K562 (cell line): ENCODE measurements at regions not wholly inside any gene's neighbourhood (a gene's known extent, or its start where the extent isn't known, plus 50 kb on each side); places are given as distances from the start of the nearest gene placed in this dataset.

Experiments
- ATAC-seq: fragments of 200-7000 bp; cut with Tn5 transposase; 3 replicates; pipeline ENCODE4 v1.9.1; 2020; ENCODE audit warnings: moderate library complexity
- BruUV-seq: library from RNA; stranded (reverse); fragments of 400-500 nt; replicated peaks from 2 replicates; lab custom pipeline; 2021; lab: Mats Ljungman, UMichigan
- CTCF ChIA-PET: fragments of 300-600 bp; formaldehyde crosslinking; extraction: SDS; loops from one replicate; lab custom pipeline; 2021; ENCODE audit warnings: low intra/inter-chr PET ratio; lab: Yijun Ruan, JAX
- POLR2A ChIA-PET: fragments of 300-600, 350-650 bp; sonication (Branson Sonifier 250); formaldehyde crosslinking; extraction: SDS; loops from one replicate; lab custom pipeline; 2021; ENCODE audit warnings: antibody characterized with exemption, inconsistent platforms; lab: Yijun Ruan, JAX
- DNase-seq, 4 experiments: peaks; one replicate each; pipeline versions ENCODE4 v3.0.0 to v3.0.0-alpha.2; 2011 to 2018; ENCODE audit warnings: low spot score in 3 of 4, mixed read lengths in 3 of 4; ENCODE audit errors: extremely low read depth in 1 of 4
- FAIRE-seq: peaks from 2 replicates; lab custom pipeline; 2011; peaks lifted over from hg19 to GRCh38; lab: Jason Lieb, UNC
- H2AFZ ChIP-seq: 2 replicates; pipeline ENCODE4 v1.6.0; 2011; ENCODE audit warnings: low read depth, low read length, control low read depth, inconsistent platforms
- H3K27ac ChIP-seq: fragments of 200-600 bp; 3 replicates; pipeline ENCODE4 v1.8.0; 2011; ENCODE audit warnings: low read depth, mild to moderate bottlenecking, control low read depth, inconsistent platforms, low read length, moderate library complexity, mixed read lengths; ENCODE audit errors: extremely low read depth
- H3K27me3 ChIP-seq, 2 experiments: fragments of 300-600 bp in 1 of 2; 2 replicates in 1 of 2; 3 replicates in 1 of 2; pipeline versions ENCODE4 v1.6.0 to v1.8.0; 2011; ENCODE audit warnings: inconsistent platforms in 2 of 2, low read length in 2 of 2, mild to moderate bottlenecking in 1 of 2, mixed read lengths in 1 of 2, moderate library complexity in 1 of 2; ENCODE audit not compliant: control insufficient read depth in 2 of 2, insufficient read depth in 2 of 2
- H3K36me3 ChIP-seq: fragments of 300-600 bp; 3 replicates; pipeline ENCODE4 v1.8.0; 2011; ENCODE audit warnings: mild to moderate bottlenecking, low read length, inconsistent platforms; ENCODE audit not compliant: control insufficient read depth, insufficient read depth
- H3K4me1 ChIP-seq, 2 experiments: fragments of 200-600 bp in 1 of 2; replicated peaks in 1 of 2; 2 replicates in 1 of 2; 3 replicates in 1 of 2; pipeline versions ENCODE4 v1.5.1 to v1.8.0; 2011; ENCODE audit warnings: inconsistent platforms in 2 of 2, low read length in 2 of 2, mild to moderate bottlenecking in 1 of 2, mixed read lengths in 1 of 2, moderate library complexity in 1 of 2; ENCODE audit not compliant: control insufficient read depth in 2 of 2, insufficient read depth in 2 of 2
- H3K4me2 ChIP-seq: 2 replicates; pipeline ENCODE4 v1.6.1; 2011; ENCODE audit warnings: low read length, control low read depth, inconsistent platforms, mixed read lengths; ENCODE audit not compliant: insufficient read depth
- H3K4me3 ChIP-seq: fragments of 200-600 bp; sonication (generic), shearing (Covaris generic); 2 replicates; pipeline ENCODE4 v1.5.1; 2016; ENCODE audit warnings: control low read depth, inconsistent platforms
- H3K79me2 ChIP-seq: fragments of 200-600 bp; 3 replicates; pipeline ENCODE4 v1.8.0; 2011; ENCODE audit warnings: low read length, inconsistent platforms; ENCODE audit not compliant: control insufficient read depth, insufficient read depth
- H3K9ac ChIP-seq, 2 experiments: 2 replicates each; pipeline versions ENCODE4 v1.6.0 to v1.6.1; 2011; ENCODE audit warnings: low read depth in 2 of 2, low read length in 2 of 2, control low read depth in 1 of 2, inconsistent platforms in 1 of 2, mild to moderate bottlenecking in 1 of 2, mixed read lengths in 1 of 2; ENCODE audit not compliant: insufficient read depth in 1 of 2
- H3K9me1 ChIP-seq: one replicate; pipeline ENCODE4 v1.6.0; 2011; ENCODE audit warnings: inconsistent platforms, mild to moderate bottlenecking, low read length, moderate library complexity; ENCODE audit not compliant: control insufficient read depth, insufficient read depth
- H3K9me3 ChIP-seq: replicated peaks from 2 replicates; pipeline ENCODE4 v1.5.1; 2011; ENCODE audit warnings: low read depth, low read length, inconsistent platforms; ENCODE audit not compliant: control insufficient read depth, insufficient read depth
- H4K20me1 ChIP-seq: replicated peaks from 2 replicates; pipeline ENCODE4 v1.6.1; 2011; ENCODE audit warnings: low read length, inconsistent platforms, mixed read lengths; ENCODE audit not compliant: control insufficient read depth, insufficient read depth
- MBD2 ChIP-seq: sonication (generic); IDR thresholded peaks from 2 replicates; pipeline ENCODE4 v1.6.1; 2016; ENCODE audit warnings: low read depth, borderline replicate concordance
- RAD21 ChIP-seq, 2 experiments: fragments of 250-450 bp in 1 of 2; fragments of 450-650 bp in 1 of 2; sonication (Bioruptor Pico) in 1 of 2; formaldehyde crosslinking in 1 of 2; IDR thresholded peaks in 1 of 2; conservative IDR thresholded peaks in 1 of 2; 2 replicates each; pipeline versions ENCODE4 v1.4.0 to v1.8.0; 2020 to 2022; ENCODE audit warnings: mild to moderate bottlenecking in 2 of 2, moderate library complexity in 1 of 2
- SNIP1 ChIP-seq: fragments of 450-650 bp; IDR thresholded peaks from 2 replicates; pipeline ENCODE4 v1.7.1; 2017; ENCODE audit warnings: low read depth, mild to moderate bottlenecking
- ZNF3 ChIP-seq: fragments of 250-450 bp; sonication (Bioruptor Pico); IDR thresholded peaks from 2 replicates; pipeline ENCODE4 v1.5.0; 2021; ENCODE audit warnings: mild to moderate bottlenecking, moderate library complexity
- WGBS: fragments of 100-300 bp; shearing (Covaris generic); methylation state at CpG from one replicate; pipeline ENCODE4 v1.1.6; 2016; ENCODE audit warnings: low coverage, mixed read lengths; ENCODE audit not compliant: insufficient coverage; ENCODE audit errors: missing lambda C conversion rate; 5-methylcytosine and 5-hydroxymethylcytosine counted together
- in situ Hi-C: fragments of 300-500 bp; cut with MboI; formaldehyde crosslinking; loops from 4 replicates; pipeline ENCODE4 v1.15.0; 2018; ENCODE audit warnings: inconsistent platforms, mixed read lengths
- intact Hi-C: fragments of 100-400 bp; cut with micrococcal nuclease; formaldehyde crosslinking; loops from 2 replicates; pipeline ENCODE4 v1.14.2; 2022
- TF ChIP-seq, protein P1 (sequence below), 2 experiments: fragments of 450-650 bp in 1 of 2; sonication (generic) in 1 of 2; formaldehyde crosslinking in 1 of 2; IDR thresholded peaks; 2 replicates each; pipeline versions ENCODE4 v1.7.1 to v1.9.0; 2016 to 2022; ENCODE audit warnings: inconsistent platforms in 1 of 2, mild to moderate bottlenecking in 1 of 2, missing genetic modification reagents in 1 of 2
- TF ChIP-seq, protein P2 (sequence below): sonication (generic); formaldehyde crosslinking; IDR thresholded peaks from 2 replicates; pipeline ENCODE4 v1.9.0; 2022; ENCODE audit warnings: mild to moderate bottlenecking, missing genetic modification reagents
- TF ChIP-seq, protein P3 (sequence below): fragments of 450-650 bp; formaldehyde crosslinking; IDR thresholded peaks from 2 replicates; pipeline ENCODE4 v1.4.0; 2022; ENCODE audit warnings: missing genetic modification characterization
- TF ChIP-seq, protein P4 (sequence below): fragments of 450-650 bp; formaldehyde crosslinking; IDR thresholded peaks from 2 replicates; pipeline ENCODE4 v1.4.0; 2020; ENCODE audit warnings: mild to moderate bottlenecking, mixed read lengths

DNA sequence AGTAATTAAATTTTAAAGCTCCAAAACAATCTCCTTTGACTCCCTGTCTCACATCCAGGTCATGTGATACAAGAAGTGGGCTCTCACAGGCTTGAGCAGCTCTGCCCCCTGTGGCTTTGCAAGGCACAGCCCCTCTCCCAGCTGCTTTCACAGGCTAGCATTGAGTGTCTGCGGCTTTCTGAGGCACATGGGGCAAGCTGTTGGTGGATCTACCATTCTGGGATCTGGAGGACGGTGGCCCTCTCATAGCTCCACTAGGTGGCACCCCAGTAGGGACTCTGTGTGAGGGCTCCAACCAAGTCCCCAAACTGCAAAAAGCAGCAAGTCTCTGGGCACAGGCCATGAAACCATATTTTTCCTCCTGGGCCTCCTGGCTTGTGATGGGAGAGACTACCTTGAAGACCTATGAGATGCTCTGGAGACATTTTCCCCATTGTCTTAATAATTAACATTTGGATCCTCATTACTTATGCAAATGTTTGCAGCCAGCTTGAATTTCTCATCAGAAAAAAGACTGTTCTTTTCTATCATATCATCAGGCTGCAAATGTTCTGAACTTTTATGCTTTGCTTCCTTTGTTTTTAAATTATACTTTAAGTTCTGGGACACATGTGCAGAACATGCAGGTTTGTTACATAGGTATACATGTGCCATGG is 554.1 kb upstream of the OLFM3 start:
- no peaks in the 10 kb centered on the region for H3K36me3 ChIP-seq
- BruUV-seq: no TSS peak
- TF ChIP-seq, protein P1, sequence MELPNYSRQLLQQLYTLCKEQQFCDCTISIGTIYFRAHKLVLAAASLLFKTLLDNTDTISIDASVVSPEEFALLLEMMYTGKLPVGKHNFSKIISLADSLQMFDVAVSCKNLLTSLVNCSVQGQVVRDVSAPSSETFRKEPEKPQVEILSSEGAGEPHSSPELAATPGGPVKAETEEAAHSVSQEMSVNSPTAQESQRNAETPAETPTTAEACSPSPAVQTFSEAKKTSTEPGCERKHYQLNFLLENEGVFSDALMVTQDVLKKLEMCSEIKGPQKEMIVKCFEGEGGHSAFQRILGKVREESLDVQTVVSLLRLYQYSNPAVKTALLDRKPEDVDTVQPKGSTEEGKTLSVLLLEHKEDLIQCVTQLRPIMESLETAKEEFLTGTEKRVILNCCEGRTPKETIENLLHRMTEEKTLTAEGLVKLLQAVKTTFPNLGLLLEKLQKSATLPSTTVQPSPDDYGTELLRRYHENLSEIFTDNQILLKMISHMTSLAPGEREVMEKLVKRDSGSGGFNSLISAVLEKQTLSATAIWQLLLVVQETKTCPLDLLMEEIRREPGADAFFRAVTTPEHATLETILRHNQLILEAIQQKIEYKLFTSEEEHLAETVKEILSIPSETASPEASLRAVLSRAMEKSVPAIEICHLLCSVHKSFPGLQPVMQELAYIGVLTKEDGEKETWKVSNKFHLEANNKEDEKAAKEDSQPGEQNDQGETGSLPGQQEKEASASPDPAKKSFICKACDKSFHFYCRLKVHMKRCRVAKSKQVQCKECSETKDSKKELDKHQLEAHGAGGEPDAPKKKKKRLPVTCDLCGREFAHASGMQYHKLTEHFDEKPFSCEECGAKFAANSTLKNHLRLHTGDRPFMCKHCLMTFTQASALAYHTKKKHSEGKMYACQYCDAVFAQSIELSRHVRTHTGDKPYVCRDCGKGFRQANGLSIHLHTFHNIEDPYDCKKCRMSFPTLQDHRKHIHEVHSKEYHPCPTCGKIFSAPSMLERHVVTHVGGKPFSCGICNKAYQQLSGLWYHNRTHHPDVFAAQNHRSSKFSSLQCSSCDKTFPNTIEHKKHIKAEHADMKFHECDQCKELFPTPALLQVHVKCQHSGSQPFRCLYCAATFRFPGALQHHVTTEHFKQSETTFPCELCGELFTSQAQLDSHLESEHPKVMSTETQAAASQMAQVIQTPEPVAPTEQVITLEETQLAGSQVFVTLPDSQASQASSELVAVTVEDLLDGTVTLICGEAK (IDR thresholded peaks at IDR 0.05): no peak
- TF ChIP-seq, protein P1 (CRISPR knock-in tag; IDR thresholded peaks at IDR 0.05): no peak
- TF ChIP-seq, protein P2, sequence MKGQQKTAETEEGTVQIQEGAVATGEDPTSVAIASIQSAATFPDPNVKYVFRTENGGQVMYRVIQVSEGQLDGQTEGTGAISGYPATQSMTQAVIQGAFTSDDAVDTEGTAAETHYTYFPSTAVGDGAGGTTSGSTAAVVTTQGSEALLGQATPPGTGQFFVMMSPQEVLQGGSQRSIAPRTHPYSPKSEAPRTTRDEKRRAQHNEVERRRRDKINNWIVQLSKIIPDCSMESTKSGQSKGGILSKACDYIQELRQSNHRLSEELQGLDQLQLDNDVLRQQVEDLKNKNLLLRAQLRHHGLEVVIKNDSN: no peak
- TF ChIP-seq SNIP1 (no peak), ZNF3 (CRISPR knock-in tag) (no peak), MBD2 (no peak), RAD21 (CRISPR knock-in tag; conservative IDR thresholded peaks at IDR 0.05 in 1 of 2, IDR thresholded peaks at IDR 0.05 in 1 of 2) (0 out of 4 replicates have a peak, but pooled peaks of 1 of the 2 experiments have one; percentile 19)
- TF ChIP-seq, protein P3, sequence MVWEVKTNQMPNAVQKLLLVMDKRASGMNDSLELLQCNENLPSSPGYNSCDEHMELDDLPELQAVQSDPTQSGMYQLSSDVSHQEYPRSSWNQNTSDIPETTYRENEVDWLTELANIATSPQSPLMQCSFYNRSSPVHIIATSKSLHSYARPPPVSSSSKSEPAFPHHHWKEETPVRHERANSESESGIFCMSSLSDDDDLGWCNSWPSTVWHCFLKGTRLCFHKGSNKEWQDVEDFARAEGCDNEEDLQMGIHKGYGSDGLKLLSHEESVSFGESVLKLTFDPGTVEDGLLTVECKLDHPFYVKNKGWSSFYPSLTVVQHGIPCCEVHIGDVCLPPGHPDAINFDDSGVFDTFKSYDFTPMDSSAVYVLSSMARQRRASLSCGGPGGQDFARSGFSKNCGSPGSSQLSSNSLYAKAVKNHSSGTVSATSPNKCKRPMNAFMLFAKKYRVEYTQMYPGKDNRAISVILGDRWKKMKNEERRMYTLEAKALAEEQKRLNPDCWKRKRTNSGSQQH (CRISPR knock-in tag): no peak
- TF ChIP-seq, protein P4, sequence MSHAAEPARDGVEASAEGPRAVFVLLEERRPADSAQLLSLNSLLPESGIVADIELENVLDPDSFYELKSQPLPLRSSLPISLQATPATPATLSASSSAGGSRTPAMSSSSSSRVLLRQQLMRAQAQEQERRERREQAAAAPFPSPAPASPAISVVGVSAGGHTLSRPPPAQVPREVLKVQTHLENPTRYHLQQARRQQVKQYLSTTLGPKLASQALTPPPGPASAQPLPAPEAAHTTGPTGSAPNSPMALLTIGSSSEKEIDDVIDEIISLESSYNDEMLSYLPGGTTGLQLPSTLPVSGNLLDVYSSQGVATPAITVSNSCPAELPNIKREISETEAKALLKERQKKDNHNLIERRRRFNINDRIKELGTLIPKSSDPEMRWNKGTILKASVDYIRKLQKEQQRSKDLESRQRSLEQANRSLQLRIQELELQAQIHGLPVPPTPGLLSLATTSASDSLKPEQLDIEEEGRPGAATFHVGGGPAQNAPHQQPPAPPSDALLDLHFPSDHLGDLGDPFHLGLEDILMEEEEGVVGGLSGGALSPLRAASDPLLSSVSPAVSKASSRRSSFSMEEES (CRISPR knock-in tag): 0 out of 2 replicates have a peak, but pooled peaks have one; percentile 12

More for the DNA sequence above, 554.1 kb upstream of the OLFM3 start:
- Histone ChIP-seq H3K27me3 (no peaks in the 10 kb centered on the region), H3K79me2 (no peaks in the 10 kb centered on the region), H4K20me1 (no peaks in the 10 kb centered on the region), H2AFZ (no peak overlapping the region), H3K4me1 (no peaks in the 10 kb centered on the region), H3K4me2 (no peak overlapping the region), H3K27ac (no peak overlapping the region), H3K9me1 (no peaks in the 10 kb centered on the region), H3K9me3 (no peaks in the 10 kb centered on the region), H3K4me3 (no peak overlapping the region), H3K9ac (no peak overlapping the region)
- FAIRE-seq (no peak), ATAC-seq (no peak), DNase-seq (peak in 1 of 4 experiments; percentile 18)
- intact Hi-C loops: no loop called here
- in situ Hi-C loops: no loop called here
- 0% methylated on average over 2 of the region's 2 CpGs for WGBS
- ChIA-PET CTCF (no interaction called here), POLR2A (no interaction called here)
